Stimulated activated naive CD4-positive, alpha-beta T cell treated with Interleukin-2 at 50 U/mL for 16 hours (primary cell): ENCODE measurements at regions not wholly inside any gene's neighbourhood (a gene's known extent, or its start where the extent isn't known, plus 50 kb on each side); places are given as distances from the start of the nearest gene placed in this dataset.
"Not testable (repeated sequence)": the region's sequence is repeated elsewhere in the genome, so short reads cannot be mapped to it uniquely, and the experiment has no call there.

ENCODE experiments used
- DNase-seq: peaks from one replicate; lab custom pipeline; 2025; lab: John Stamatoyannopoulos, UW

DNA sequence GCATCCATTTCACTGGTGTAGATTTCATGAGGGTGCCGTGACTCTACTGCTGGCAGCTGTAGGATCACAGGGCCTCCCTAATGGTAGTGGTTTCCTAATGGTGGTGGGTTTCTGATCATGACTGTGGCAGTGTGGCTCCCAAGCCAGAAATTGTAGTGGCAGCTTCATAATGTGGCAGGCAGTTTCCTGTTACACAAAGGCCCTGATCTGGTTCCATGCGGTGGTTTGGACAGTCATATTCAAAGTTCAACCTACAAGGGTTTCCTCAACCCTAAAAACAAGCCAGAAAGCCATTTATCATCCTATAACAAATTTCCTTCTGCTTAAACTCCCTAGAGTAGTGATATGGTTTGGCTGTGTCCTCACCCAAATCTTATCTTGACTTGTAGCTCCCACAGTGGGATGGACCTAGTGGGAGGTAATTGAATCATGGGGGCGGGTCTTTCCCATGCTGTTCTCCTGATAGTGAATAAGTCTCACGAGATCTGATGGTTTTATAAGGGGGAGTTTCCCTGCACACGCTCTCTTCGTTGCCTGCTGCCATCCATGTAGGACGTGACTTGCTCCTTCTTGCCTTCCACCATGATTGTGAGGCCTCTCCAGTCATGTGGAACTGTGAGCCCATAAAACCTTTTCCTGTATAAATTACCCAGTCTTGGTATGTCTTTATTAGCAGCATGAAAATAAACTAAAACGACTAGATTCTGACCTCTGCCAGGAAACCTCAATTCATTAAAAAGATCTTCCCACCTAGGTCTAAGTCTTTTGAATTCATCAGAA lies 257.1 kb downstream of the EFCAB11 start:
- DNase-seq, result no peak

DNA sequence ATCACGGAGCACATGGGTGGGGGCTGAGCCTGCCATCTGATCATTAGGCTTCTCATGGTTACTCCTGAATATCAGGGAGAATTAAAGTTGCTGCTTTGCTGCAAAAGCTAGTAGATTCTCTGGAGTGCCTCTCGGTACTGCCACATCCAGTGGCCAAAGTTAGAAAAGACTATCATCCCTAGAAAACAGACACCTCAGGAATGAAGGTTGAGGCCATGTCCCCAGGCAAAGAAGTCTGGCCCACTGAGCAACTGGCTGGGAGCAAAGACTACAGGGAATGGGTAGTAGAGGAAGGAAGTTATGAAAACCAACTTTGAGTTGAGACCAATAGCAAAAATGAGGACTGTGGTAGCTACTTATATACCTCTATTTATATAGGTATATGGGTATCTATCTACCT lies 258.7 kb downstream of the EFCAB11 start:
- DNase-seq, result no peak

DNA sequence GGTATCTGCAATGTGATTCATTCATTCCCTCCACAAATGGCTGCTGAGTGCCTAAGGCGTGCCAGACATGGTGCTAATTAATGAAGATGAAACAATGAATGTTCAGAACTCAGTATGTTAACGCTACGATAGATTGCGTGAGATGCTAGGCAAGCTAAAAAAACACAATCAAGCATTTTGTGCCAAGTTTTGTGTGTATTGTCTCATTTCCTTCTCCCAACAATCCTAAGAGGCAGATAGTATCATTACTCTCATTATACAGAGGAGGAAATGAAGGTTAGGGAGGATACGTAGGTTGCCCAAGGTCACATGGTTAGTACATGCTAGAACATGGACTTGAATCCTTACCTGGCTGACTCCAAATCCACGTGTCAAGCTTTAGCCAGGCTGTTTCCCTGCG lies 264.4 kb downstream of the EFCAB11 start:
- no peak for DNase-seq

DNA sequence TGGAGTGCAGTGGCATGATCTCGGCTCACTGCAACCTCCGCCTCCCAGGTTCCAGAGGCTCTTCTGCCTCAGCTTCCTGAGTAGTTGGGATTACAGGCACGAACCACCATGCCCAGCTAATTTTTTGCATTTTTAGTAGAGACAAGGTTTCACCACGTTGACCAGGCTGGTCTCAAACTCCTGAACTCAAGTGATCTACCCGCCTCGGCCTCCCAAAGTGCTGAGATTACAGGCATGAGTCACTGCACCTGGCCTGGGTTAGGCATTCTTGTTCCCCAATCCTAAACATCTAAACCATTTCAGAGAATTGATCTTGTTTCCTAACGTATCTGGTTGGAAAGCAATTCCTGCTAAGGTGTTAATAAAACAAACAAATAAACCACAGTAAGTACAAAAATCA lies 264.8 kb downstream of the EFCAB11 start:
- DNase-seq, result not testable (repeated sequence)

DNA sequence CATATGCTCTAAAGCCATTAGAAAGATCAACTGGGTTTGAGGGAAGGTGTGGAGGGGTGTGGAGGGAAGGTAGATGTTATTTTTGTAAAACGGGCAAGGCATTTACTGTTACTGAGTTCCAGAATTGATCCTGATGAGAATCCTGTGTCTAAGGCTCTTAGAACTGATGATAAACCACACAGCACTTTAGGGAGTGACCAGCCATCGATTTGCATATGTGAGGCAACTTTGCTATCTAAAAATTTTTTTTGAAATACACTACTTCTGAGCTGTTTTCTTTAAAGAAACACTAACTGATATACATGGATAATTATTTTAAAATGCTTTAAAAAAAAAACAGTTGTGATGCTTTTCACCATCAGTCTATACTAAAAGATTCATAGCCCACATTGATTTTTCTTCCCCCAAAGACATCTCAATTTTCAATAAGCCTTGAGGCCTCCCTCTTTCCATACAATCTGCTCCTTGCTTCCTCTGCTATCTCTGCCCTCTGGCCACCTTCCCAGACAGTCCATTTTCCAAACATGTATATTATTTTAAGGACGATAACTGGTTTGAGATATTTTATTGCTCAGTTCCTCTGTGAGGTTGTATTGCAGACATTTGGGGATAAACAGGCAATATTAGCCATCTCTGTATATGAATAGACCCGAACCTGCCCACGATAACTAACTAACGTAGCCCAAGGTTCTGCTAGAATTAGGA lies 265.9 kb downstream of the EFCAB11 start:
- DNase-seq, result no peak

DNA sequence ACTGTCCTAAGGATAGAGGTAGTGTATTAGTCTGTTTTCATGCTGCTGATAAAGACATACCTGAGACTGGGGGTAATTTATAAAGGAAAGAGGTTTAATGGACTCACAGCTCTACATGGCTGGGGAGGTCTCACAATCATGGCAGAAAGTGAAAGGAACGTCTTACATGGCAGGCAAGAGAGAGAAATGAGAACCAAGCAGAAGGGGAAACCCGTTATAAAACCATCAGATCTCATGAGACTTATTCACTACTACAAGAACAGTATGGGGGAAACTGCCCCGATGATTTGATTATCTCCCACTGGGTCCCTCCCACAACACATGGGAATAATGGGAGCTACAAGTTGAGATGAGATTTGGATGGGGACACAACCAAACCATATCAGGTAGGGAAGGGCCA lies 267.4 kb downstream of the EFCAB11 start:
- not testable (repeated sequence) for DNase-seq

DNA sequence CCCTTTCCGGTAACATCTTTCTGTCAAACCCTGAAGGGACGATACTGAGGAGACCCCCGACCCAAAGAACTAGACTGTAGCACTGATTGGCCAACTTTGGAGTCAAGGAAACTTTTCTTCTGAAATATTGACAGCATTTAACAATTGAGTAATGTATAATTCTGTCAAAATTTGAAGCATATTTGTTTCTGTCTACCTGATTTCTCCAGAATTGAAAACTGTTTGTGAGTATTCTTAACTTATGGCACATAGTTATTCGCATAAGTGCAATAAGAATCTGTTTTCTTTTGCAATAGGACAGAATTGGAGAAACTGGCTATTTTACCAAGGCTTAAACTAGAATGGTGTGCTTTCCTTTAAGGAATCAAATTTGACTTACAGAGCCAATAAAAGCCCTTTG lies 267.1 kb upstream of the FOXN3 start:
- DNase-seq, result no peak

DNA sequence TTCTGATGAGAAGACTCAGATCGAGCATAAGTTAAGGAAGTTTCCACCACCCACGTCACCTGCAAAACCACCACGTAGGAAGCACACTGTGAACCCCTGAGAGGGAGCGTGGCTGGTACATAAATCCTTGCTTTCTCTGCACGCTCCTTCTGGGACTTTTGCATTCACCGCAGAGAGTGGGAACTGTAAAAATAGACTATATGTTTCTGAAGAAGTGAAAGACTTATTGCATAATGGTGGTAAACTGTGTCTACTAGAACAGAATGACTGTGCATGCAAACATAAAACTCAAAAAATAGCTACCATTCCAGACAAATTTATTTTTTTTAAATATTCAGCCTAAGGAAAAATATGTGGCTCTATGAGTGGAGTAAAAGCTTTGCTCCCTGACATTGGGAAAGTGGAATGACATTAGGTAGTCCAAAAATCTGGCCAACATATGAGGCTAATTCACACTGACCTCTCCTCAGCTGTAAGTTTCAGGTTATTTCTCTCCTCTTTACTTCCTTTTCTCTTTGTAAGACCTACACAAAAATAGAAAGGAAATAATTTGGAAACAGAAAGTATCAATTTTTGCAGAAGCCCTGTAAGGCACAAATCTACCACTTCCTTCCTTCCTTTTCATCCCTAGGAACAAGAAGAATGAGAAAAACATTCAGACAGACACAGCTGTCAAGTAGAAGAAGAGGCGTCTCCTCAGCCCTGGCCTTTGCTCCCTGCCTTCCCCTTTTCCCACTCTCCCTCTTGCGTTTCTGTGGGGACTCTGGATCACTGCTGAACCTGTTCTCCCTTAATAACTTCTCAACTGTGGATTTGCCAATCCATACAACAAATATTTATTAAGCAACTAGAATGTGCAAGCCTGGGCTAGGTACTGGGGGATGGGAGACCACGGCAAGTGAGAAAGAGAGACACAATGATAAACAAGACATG lies 264.3 kb upstream of the FOXN3 start:
- DNase-seq, result peak; percentile 67

DNA sequence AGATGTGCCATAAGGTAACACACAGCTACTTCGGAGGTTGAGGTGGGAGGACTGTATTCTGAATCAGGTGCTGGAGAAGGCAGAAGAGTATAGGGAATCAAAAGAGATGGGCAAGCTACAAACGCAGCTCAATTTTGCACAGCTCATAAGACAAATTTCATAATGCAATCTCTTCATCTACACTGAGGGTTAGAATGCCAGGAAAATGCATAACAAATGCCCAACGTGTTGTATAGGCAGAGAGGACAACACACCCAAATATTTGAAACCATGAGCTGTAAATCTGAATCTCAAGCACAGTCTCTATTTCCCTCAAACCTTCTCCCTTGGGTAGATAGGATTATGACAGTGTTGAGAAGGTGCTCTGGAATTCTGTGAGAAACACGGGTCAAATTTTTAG lies 263.1 kb upstream of the FOXN3 start:
- DNase-seq, result no peak

DNA sequence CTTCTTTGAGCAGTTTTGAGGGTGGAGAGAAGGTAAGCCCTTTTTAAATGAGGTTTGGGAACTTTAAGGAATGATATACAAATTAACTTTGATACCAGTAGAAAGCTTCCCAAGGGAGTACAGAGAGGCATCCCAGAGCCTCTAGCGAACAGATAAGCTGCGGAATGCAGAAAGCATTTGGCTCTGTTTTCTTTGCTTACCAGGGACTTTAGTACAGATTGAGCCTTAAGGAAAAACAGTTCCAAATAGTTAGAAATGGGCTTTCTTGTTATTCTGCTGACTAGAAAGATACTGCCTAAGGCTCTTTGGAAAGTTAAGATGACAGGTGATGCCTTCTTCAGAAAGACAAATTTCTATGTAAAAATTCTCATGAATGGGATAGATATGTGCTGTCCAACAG lies 261.7 kb upstream of the FOXN3 start:
- no peak for DNase-seq

DNA sequence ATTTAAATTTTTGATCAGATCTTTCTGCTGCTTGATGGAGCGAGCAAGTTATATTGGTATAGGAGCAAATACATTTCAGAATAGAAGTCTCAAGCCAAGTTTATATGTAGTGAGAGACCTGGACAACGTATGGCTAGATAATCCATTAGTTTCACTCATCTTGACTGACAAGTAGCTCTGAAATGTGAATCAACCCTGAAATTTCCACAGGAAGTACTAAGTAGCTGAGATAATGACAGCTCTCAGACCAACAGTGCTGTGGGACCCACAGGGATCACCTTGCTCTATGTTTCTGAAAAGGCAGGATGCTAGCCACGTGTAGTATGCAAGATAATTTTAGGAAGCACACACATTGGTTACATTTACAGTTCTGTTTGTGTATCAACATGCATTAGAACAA lies 258.6 kb upstream of the FOXN3 start:
- no peak for DNase-seq

DNA sequence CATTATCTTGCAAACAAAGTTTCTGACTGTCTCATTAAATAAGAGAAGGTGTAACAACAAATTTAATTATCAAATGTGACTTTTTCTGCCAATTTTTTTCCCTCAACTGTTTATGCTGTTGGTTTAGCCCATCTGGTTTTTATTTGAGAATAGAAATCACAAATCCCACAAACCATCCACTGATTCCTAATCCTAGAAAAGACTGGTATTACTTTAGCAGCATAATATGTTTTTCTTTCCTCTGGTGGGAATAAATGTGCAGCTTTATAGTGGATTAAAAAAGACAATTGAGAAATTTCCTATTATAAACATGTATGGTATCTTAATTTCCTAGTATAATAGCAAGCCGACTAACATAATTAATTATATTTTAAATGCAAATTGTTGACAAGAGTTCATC lies 257.9 kb upstream of the FOXN3 start:
- no peak for DNase-seq

DNA sequence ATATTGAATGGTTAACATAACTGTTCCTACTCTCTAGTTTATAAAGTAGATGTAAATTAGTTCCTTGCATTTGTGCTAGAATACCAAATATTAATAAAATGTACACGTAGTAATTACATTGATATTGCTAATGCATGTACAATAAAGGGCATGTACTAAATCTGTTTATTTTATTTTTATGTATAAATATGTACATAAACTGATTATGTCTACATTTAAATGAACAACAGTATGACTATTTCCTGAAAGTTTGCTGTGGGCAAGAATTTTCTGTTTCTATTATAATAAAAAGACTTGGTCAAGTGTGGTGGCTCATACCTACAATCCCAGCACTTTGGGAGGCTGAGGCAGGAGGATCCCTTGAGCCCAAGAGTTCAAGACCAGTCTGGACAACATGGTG lies 257.2 kb upstream of the FOXN3 start:
- DNase-seq, result no peak

DNA sequence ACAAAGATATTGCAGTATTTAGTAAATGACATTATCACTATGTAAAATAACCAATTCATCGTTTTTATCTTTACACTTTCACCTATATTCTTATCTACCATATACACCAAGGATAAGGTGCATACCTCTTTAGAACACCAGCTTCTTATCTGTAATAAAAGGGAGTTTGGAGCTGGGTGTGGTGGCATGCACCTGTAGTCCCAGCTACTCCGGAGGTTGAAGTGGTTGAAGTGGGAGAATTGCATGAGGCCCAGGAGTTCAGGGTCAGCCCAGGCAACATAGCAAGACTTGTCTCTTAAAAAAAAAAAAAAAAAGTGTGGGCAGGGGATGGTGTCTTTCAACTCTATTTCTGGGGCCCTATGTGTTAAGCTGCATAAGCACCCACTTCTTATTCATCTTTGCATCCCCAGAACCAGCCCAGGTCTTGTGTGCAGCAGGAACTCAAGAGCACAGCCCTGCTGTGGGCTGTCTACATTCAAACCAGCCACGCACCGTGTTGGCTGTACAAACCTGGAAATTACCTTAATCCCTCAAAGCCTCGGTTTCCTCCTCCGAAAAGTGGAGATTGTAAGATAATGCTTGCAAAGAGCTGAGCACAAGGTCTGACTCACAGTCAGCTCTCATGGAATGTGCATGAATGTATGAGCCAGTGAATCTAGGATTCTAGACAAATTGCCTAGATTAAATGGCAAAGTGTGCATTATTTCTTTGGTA lies 256.6 kb upstream of the FOXN3 start:
- DNase-seq, result no peak

DNA sequence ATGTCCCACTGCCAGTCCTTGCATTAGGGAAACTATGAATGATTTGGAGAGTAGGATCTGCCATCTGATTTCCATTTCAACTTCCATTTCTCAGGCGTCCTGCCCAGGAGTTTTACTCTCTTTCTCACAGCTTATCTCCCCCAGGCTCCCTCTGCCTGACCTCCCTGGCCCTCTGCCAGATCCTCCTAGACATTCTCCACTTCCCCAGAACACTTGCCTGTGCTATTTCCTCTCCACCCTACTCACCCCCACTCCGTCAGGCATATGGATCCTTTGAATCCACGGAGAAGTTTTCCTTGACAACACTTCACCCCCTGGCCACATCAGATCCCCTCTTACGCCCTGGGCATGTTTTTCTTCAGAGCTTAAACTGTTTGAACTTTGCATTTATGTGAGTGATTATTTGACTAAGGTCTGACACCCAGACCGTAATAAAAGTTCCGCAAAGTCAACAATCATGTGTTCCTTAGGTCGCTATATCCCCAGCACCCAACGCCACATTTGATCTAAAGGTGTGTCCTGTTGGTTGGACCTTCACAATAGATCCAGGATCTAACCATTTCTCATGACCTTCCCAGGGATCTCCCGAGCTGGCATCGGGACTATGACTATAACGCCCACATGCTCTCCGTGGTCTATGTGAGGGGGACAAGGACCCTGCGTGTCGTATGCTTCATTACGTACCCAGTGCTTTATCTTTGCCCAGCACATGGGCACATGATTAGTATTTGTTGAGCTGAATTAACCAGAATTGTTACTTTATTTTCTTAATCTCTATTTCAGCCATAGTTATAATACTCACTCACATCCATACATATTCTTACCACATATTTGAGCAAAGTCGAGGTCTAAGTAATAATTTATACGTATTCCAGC lies 255.8 kb upstream of the FOXN3 start:
- no peak for DNase-seq

DNA sequence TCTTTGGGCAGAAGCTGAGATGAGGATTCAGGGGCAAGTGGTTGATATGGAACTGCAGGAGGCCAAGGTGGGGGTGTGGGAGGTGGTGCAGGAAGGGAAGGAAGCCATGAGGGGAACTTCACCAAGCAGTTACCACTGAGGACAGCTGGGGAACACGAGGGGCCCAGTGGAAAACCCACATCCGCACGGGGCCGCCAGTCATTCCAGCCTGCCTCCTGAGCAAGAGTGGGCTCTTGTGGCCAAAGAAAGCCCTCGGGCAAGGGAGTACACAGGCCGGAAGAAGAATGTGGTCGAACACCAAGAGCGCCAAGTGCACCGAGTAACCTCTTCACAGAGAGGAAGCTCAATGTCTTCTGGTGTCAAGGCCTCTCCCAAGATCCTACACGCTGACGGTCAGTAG lies 252.2 kb upstream of the FOXN3 start:
- DNase-seq, result no peak

DNA sequence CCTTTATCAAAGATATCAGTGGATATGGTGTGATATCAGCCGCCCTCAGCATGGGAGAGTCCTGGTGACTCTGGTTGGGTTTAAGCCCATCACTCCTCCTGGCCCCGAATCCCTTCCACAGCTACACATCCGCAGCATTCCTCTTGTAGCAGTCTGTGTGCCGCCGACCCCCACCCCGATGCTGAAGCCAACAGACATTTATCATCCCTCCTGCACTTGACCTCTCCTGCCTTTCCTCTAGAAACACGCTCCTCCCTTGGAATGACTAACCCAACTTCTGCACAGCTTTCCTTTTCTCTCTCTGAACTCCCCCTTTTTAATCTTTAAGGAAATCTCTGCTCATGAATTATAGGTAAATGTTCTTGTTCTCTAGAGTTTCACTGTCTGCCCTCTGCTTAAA lies 250.9 kb upstream of the FOXN3 start:
- no peak for DNase-seq

DNA sequence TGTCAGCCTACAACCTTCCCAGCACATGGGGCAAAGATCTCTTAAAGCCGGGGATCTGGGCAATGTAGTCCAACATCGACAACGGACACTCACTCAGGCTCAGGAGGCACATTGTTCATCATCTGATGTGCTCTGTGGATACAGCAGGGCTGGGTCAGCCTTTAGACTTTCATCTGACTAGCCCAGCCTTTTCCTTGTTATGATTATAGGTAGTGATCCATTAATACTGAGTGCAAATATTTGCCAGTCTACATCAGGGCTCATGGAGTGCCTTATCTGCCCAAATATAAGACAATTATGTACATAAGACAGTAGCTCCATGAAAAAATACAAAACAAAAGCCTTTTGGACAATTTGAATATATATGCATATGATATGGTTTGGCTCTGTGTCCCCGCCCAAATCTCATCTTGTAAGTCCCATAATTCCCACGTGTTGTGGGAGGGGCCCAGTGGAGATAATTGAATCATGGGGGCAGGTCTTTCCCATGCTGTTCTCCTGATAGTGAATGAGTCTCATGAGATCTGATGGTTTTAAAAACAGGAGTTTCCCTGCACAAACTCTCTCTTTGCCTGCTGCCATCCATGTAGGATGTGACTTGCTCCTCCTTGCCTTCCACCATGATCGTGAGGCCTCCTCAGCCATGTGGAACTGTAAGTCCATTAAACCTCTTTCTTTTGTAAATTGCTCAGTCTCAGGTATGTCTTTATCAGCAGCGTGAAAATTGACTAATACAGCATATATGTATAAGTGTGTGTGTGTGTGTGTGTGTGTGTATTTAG lies 248.5 kb upstream of the FOXN3 start:
- not testable (repeated sequence) for DNase-seq

DNA sequence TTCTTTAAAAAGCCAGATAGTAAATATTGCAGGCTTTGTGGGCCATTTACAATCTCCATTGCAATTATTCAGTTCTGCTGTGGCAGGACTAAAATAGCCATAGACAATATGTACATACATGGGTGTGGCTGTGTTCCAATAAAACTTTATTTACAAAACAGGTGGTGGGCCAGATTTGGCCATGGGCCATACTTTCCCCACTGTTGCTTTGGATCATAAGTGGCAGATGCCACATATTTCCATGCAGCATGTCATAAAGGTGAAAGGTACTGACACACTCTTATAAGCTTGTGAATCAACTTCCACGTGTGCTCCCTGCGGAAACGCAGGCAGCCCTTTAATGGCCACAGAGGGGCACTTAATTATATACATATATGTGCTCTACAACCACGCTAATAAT lies 244.4 kb upstream of the FOXN3 start:
- no peak for DNase-seq

DNA sequence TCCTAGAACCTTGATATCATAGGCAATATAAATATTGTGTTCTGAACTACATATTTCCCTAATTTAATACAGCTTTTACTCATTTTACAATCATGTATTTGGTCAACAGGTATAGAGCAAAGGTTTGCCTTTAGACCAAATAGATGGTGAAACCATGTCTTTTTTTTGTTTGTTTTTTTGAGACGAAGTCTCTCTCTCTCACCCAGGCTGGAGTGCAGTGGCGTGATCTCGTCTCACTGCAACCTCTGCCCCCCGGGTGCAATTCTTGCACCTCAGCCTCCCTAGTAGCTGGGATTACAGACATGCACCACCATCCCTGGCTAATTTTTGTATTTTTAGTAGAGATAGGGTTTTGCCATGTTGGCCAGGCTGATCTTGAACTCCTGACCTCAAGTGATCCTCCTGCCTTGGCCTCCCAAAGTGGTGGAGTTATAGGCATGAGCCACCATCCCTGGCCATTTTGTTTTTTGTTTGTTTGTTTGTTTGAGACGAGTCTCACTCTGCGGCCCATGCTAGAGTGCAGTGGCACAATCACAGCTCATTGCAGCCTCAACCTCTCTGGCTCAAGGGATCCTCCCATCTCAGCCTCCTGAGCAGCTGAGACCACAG lies 243.7 kb upstream of the FOXN3 start:
- DNase-seq, result not testable (repeated sequence)
